Activated CD8-positive, alpha-beta T cell treated with anti-CD3 and anti-CD28 coated beads for 36 hours (primary cell): ENCODE measurements at regions not wholly inside any gene's neighbourhood (a gene's known extent, or its start where the extent isn't known, plus 50 kb on each side); places are given as distances from the start of the nearest gene placed in this dataset.

Experiments used
- ATAC-seq: fragments of 200-7000 bp; cut with Tn5 transposase; one replicate; pipeline ENCODE4 v1.10.0; 2021; ENCODE audit warnings: mild to moderate bottlenecking, moderate library complexity
- CTCF ChIA-PET: fragments of 350-600 bp; sonication (Branson Sonifier 250); formaldehyde crosslinking; loops from one replicate; lab custom pipeline; 2021; ENCODE audit warnings: antibody characterized with exemption; lab: Charles Lee
- POLR2A ChIA-PET: fragments of 350-600 bp; sonication (Branson Sonifier 250); formaldehyde crosslinking; loops from one replicate; lab custom pipeline; 2021; ENCODE audit warnings: antibody characterized with exemption; lab: Charles Lee
- DNase-seq: peaks from one replicate; pipeline ENCODE4 v3.0.0-alpha.2; 2020
- H3K27ac Mint-ChIP-seq: one replicate; pipeline ENCODE4 v1.8.0; 2021; ENCODE audit warnings: mild to moderate bottlenecking, mixed read lengths
- H3K27me3 Mint-ChIP-seq: one replicate; pipeline ENCODE4 v1.8.0; 2021; ENCODE audit warnings: mixed read lengths
- H3K36me3 Mint-ChIP-seq: one replicate; pipeline ENCODE4 v1.8.0; 2021; ENCODE audit warnings: low read depth, mixed read lengths
- H3K4me1 Mint-ChIP-seq: one replicate; pipeline ENCODE4 v1.8.0; 2021; ENCODE audit warnings: low read depth, mixed read lengths
- H3K4me3 Mint-ChIP-seq: one replicate; pipeline ENCODE4 v1.8.0; 2021; ENCODE audit warnings: mild to moderate bottlenecking, moderate library complexity, mixed read lengths
- H3K9me3 Mint-ChIP-seq: one replicate; pipeline ENCODE4 v1.8.0; 2021; ENCODE audit warnings: mixed read lengths
- intact Hi-C: fragments of 100-400 bp; cut with micrococcal nuclease; formaldehyde crosslinking; loops from one replicate; pipeline ENCODE4 v1.10.0; 2022
- TF ChIP-seq, protein P1 (sequence below): fragments of 200-600 bp; IDR thresholded peaks from one replicate; pipeline ENCODE4 v1.8.0; 2022; ENCODE audit warnings: antibody characterized with exemption, mild to moderate bottlenecking

DNA sequence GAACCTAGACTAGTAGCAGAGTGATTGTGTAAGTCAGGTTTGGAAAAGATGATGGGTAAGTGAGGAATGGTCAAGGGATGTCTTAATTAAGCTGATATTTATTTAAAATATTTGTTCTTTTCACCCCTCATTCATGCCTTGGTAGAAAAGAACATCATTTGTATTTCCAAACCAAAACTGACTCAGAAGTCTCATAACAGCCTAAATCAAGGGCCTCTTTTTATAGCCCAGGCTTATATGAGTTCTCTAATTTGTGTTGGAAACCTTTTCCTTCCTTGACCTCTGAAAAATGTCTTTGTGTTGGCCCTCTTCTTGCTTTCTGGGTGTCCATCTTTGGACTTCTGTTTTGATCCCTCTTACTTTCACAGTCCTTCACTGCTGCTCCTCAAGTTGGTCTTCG is 1428.2 kb downstream of the MRPL39 start:
- Mint-ChIP-seq H3K27ac (no peak overlapping the region), H3K4me3 (no peak overlapping the region), H3K36me3 (no peaks in the 10 kb centered on the region), H3K27me3 (no peaks in the 10 kb centered on the region), H3K4me1 (no peaks in the 10 kb centered on the region), H3K9me3 (peaks cover 11% of the 10 kb centered on the region)
- ChIA-PET POLR2A (no interaction called here), CTCF (no interaction called here)
- intact Hi-C loops, result no loop called here
- TF ChIP-seq, protein P1, sequence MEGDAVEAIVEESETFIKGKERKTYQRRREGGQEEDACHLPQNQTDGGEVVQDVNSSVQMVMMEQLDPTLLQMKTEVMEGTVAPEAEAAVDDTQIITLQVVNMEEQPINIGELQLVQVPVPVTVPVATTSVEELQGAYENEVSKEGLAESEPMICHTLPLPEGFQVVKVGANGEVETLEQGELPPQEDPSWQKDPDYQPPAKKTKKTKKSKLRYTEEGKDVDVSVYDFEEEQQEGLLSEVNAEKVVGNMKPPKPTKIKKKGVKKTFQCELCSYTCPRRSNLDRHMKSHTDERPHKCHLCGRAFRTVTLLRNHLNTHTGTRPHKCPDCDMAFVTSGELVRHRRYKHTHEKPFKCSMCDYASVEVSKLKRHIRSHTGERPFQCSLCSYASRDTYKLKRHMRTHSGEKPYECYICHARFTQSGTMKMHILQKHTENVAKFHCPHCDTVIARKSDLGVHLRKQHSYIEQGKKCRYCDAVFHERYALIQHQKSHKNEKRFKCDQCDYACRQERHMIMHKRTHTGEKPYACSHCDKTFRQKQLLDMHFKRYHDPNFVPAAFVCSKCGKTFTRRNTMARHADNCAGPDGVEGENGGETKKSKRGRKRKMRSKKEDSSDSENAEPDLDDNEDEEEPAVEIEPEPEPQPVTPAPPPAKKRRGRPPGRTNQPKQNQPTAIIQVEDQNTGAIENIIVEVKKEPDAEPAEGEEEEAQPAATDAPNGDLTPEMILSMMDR, result no peak
- DNase-seq, result no peak
- no peak for ATAC-seq

DNA sequence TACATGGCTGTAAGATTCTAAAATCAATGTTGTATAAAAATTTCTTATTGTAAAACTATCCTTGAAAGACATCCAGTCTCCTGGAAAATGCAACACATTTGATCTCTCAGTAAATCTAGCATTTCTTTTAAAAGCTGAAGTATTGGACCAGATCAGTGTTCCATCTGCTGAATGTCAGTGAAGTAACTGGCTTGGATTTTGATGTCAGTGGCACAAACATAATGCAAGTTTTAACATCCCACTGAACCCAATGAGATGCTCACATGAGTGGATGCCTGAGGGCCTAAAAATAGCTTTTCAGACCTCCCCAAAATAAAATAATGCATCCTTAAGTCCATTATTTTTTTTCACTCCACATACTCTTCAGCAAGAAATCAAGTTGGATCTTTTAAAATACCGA is 1432.2 kb downstream of the MRPL39 start:
- TF ChIP-seq, protein P1, result no peak
- Mint-ChIP-seq H3K9me3 (peaks cover 5% of the 10 kb centered on the region), H3K4me3 (no peak overlapping the region), H3K4me1 (no peaks in the 10 kb centered on the region), H3K36me3 (no peaks in the 10 kb centered on the region), H3K27me3 (no peaks in the 10 kb centered on the region), H3K27ac (no peak overlapping the region)
- intact Hi-C loops, result no loop called here
- ATAC-seq (no peak), DNase-seq (no peak)
- CTCF ChIA-PET, result interaction anchor here (0.8 kb wide), 1 partner anchor 16 kb away, joined by 3 read pairs; no protein-coding TSS in a partner anchor
- POLR2A ChIA-PET, result interaction anchor here (0.6 kb wide), 1 partner anchor 15 kb away, joined by 3 read pairs; no protein-coding TSS in a partner anchor

DNA sequence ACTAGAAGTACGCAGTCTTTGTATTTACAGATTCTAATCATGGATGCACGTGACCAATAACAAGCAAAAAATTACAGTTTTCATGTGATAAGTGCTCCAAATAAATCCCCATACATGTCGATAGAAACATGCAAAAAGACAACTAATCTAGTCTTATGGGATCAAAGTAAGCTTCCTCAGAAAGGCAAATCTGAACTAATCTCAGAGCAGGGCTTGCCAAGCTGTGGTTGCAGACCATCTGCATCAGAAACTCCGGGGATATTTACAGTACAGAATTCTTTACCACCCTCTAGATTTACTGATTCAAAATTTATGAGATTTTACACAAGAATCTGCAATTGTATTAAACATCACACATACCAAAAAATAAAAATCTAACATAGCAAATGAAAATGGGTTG is 1435.5 kb downstream of the MRPL39 start:
- ChIA-PET CTCF (no interaction called here), POLR2A (no interaction called here)
- no peaks in the 10 kb centered on the region for H3K9me3 Mint-ChIP-seq
- TF ChIP-seq, protein P1, result no peak
- no peak overlapping the region for H3K4me3 Mint-ChIP-seq
- ATAC-seq (no peak), DNase-seq (no peak)
- H3K36me3 Mint-ChIP-seq, result no peaks in the 10 kb centered on the region
- H3K4me1 Mint-ChIP-seq, result no peaks in the 10 kb centered on the region
- H3K27me3 Mint-ChIP-seq, result no peaks in the 10 kb centered on the region
- no peak overlapping the region for H3K27ac Mint-ChIP-seq
- intact Hi-C loops, result no loop called here

DNA sequence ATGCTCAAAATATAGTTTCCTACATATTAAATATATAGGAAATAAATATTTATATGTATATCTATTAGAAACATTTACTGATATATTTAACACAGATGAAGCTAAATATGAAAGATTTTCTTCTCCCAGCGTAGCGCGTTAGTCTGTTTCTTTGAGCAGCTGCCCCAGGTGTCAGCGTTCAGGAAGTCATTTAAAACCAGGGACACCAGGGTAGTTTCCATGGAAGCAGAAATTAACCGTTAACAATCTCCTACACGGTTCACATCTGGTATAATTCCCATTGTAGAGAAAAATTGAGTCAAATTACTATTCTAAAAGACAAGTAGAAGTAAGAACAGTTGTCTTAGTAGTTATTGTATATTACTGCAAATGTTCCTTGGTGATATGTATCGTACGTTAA is 1443.7 kb downstream of the MRPL39 start:
- Mint-ChIP-seq H3K4me1 (no peaks in the 10 kb centered on the region), H3K27me3 (no peaks in the 10 kb centered on the region), H3K36me3 (no peaks in the 10 kb centered on the region), H3K27ac (no peak overlapping the region), H3K9me3 (no peaks in the 10 kb centered on the region), H3K4me3 (no peak overlapping the region)
- CTCF ChIA-PET, result no interaction called here
- intact Hi-C loops, result no loop called here
- TF ChIP-seq, protein P1, result no peak
- POLR2A ChIA-PET, result no interaction called here
- no peak for ATAC-seq
- no peak for DNase-seq

DNA sequence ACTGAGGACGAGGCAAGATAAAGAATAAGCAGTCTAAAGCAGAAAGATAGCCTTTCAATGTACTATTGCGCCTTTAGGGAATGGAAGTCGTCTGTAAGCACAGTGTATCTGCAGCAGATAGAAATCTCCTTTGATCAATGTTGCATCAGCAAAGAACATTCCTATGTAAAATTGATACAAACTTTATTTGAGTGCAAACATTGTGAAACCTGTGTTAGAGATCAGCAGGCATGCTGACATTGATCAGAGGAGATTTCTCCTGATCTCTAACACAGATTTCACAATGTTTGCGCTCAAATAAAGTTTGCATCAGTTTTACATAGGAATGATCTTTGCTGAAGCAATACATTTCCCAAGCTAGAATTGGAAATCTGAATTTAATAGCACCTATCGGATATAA is 1446.8 kb downstream of the MRPL39 start:
- ChIA-PET POLR2A (no interaction called here), CTCF (no interaction called here)
- Mint-ChIP-seq H3K27me3 (no peaks in the 10 kb centered on the region), H3K9me3 (no peaks in the 10 kb centered on the region), H3K4me3 (no peak overlapping the region), H3K4me1 (no peaks in the 10 kb centered on the region), H3K36me3 (no peaks in the 10 kb centered on the region), H3K27ac (no peak overlapping the region)
- intact Hi-C loops, result no loop called here
- ATAC-seq, result no peak
- DNase-seq, result no peak
- TF ChIP-seq, protein P1, result no peak
